ENCODE measurements at regions not wholly inside any gene's neighbourhood (a gene's known extent, or its start where the extent isn't known, plus 50 kb on each side); places are given as distances from the start of the nearest gene placed in this dataset.

GRCh38 chrX:22795671-22796070, 204.1 kb upstream of the DDX53 start:
- no peak overlapping the region for H3K9ac ChIP-seq (ENCODE audit: low read length)
- no peaks in the 10 kb centered on the region for H3K4me1 ChIP-seq (ENCODE audit: low read length)
- no peaks in the 10 kb centered on the region for H3K36me3 ChIP-seq (replicated peaks; ENCODE audit: insufficient read depth, low read length)
- H3K27me3 ChIP-seq (replicated peaks; ENCODE audit: insufficient read depth, low read length): no peaks in the 10 kb centered on the region
- TF ChIP-seq EZH2phosphoT487 (IDR thresholded peaks at IDR 0.05; ENCODE audit: low read length): no peak
- no peak for TF ChIP-seq CTCF (IDR thresholded peaks at IDR 0.05; ENCODE audit: low read length)
- no peak for TF ChIP-seq EZH2 (optimal IDR thresholded peaks at IDR 0.05; ENCODE audit: low read depth, low read length)
- no peaks in the 10 kb centered on the region for H3K9me2 ChIP-seq (replicated peaks; ENCODE audit: insufficient read depth, low read length)
- H3K4me3 ChIP-seq (ENCODE audit: low read length): no peak overlapping the region
- H3K79me2 ChIP-seq (ENCODE audit: low read length): no peaks in the 10 kb centered on the region
- no peak overlapping the region for H2AFZ ChIP-seq (ENCODE audit: low read length)
- H3F3A ChIP-seq (ENCODE audit: insufficient read depth, low read length): no peaks in the 10 kb centered on the region
- no peak overlapping the region for H3K4me2 ChIP-seq (ENCODE audit: low read depth, low read length)
- no peaks in the 10 kb centered on the region for H3K9me3 ChIP-seq (replicated peaks; ENCODE audit: insufficient read depth, low read length)
- H3K27ac ChIP-seq (ENCODE audit: low read length): no peak overlapping the region
- H4K20me1 ChIP-seq (ENCODE audit: insufficient read depth, low read length): no peaks in the 10 kb centered on the region
- DNase-seq: no peak

GRCh38 chrX:22800360-22800759, 199.4 kb upstream of the DDX53 start:
- Histone ChIP-seq H3K36me3 (replicated peaks; ENCODE audit: insufficient read depth, low read length) (no peaks in the 10 kb centered on the region), H3K4me2 (ENCODE audit: low read depth, low read length) (no peak overlapping the region), H3K9me3 (replicated peaks; ENCODE audit: insufficient read depth, low read length) (no peaks in the 10 kb centered on the region), H3K4me3 (ENCODE audit: low read length) (no peak overlapping the region), H3K9ac (ENCODE audit: low read length) (no peak overlapping the region), H3F3A (ENCODE audit: insufficient read depth, low read length) (no peaks in the 10 kb centered on the region), H3K9me2 (replicated peaks; ENCODE audit: insufficient read depth, low read length) (no peaks in the 10 kb centered on the region), H3K27ac (ENCODE audit: low read length) (no peak overlapping the region), H3K27me3 (replicated peaks; ENCODE audit: insufficient read depth, low read length) (no peaks in the 10 kb centered on the region), H2AFZ (ENCODE audit: low read length) (no peak overlapping the region), H4K20me1 (ENCODE audit: insufficient read depth, low read length) (no peaks in the 10 kb centered on the region), H3K79me2 (ENCODE audit: low read length) (no peaks in the 10 kb centered on the region), H3K4me1 (ENCODE audit: low read length) (no peaks in the 10 kb centered on the region)
- TF ChIP-seq EZH2 (optimal IDR thresholded peaks at IDR 0.05; ENCODE audit: low read depth, low read length): no peak
- no peak for TF ChIP-seq CTCF (IDR thresholded peaks at IDR 0.05; ENCODE audit: low read length)
- TF ChIP-seq EZH2phosphoT487 (IDR thresholded peaks at IDR 0.05; ENCODE audit: low read length): no peak
- no peak for DNase-seq

DNA sequence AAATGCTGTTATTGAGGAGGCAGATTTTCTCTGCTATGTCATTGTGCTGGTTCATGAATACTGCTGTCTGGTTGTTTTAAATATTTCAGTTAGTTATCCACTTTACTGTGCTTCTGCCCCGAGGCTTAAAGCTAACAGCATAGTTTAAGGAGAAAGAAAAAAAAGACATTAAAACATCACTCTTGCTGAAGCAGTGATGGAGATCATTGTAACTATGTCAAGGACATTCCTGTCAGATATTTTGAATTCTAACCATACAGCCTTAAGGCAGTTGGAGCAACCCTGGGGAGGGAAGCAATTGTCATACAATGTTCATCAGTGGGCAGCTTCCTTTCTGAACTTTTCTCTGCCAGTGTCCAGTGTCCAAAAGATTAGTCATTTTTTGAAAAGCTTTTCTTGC, 199.0 kb upstream of the DDX53 start:
- Histone ChIP-seq H3K79me2 (ENCODE audit: low read length) (no peaks in the 10 kb centered on the region), H3K27me3 (replicated peaks; ENCODE audit: insufficient read depth, low read length) (no peaks in the 10 kb centered on the region), H3K27ac (ENCODE audit: low read length) (no peak overlapping the region), H2AFZ (ENCODE audit: low read length) (no peak overlapping the region), H3K9me3 (replicated peaks; ENCODE audit: insufficient read depth, low read length) (no peaks in the 10 kb centered on the region), H3K9ac (ENCODE audit: low read length) (no peak overlapping the region), H3K9me2 (replicated peaks; ENCODE audit: insufficient read depth, low read length) (no peaks in the 10 kb centered on the region), H3K4me3 (ENCODE audit: low read length) (no peak overlapping the region), H3K36me3 (replicated peaks; ENCODE audit: insufficient read depth, low read length) (no peaks in the 10 kb centered on the region), H3K4me2 (ENCODE audit: low read depth, low read length) (no peak overlapping the region), H4K20me1 (ENCODE audit: insufficient read depth, low read length) (no peaks in the 10 kb centered on the region), H3K4me1 (ENCODE audit: low read length) (no peaks in the 10 kb centered on the region), H3F3A (ENCODE audit: insufficient read depth, low read length) (no peaks in the 10 kb centered on the region)
- DNase-seq: no peak
- TF ChIP-seq EZH2 (optimal IDR thresholded peaks at IDR 0.05; ENCODE audit: low read depth, low read length) (no peak), CTCF (IDR thresholded peaks at IDR 0.05; ENCODE audit: low read length) (no peak), EZH2phosphoT487 (IDR thresholded peaks at IDR 0.05; ENCODE audit: low read length) (no peak)

Data from MM.1S (cell line).